K562 (cell line): ENCODE measurements at regions not wholly inside any gene's neighbourhood (a gene's known extent, or its start where the extent isn't known, plus 50 kb on each side); places are given as distances from the start of the nearest gene placed in this dataset.

Source experiments
- ATAC-seq: fragments of 200-7000 bp; cut with Tn5 transposase; 3 replicates; pipeline ENCODE4 v1.9.1; 2020; ENCODE audit warnings: moderate library complexity
- BruUV-seq: library from RNA; stranded (reverse); fragments of 400-500 nt; replicated peaks from 2 replicates; lab custom pipeline; 2021; lab: Mats Ljungman, UMichigan
- CTCF ChIA-PET: fragments of 300-600 bp; formaldehyde crosslinking; extraction: SDS; loops from one replicate; lab custom pipeline; 2021; ENCODE audit warnings: low intra/inter-chr PET ratio; lab: Yijun Ruan, JAX
- POLR2A ChIA-PET: fragments of 300-600, 350-650 bp; sonication (Branson Sonifier 250); formaldehyde crosslinking; extraction: SDS; loops from one replicate; lab custom pipeline; 2021; ENCODE audit warnings: antibody characterized with exemption, inconsistent platforms; lab: Yijun Ruan, JAX
- DNase-seq, 4 experiments: peaks; one replicate each; pipeline versions ENCODE4 v3.0.0 to v3.0.0-alpha.2; 2011 to 2018; ENCODE audit warnings: low spot score in 3 of 4, mixed read lengths in 3 of 4; ENCODE audit errors: extremely low read depth in 1 of 4
- FAIRE-seq: peaks from 2 replicates; lab custom pipeline; 2011; peaks lifted over from hg19 to GRCh38; lab: Jason Lieb, UNC
- H2AFZ ChIP-seq: 2 replicates; pipeline ENCODE4 v1.6.0; 2011; ENCODE audit warnings: low read depth, low read length, control low read depth, inconsistent platforms
- H3K27ac ChIP-seq: fragments of 200-600 bp; 3 replicates; pipeline ENCODE4 v1.8.0; 2011; ENCODE audit warnings: low read depth, mild to moderate bottlenecking, control low read depth, inconsistent platforms, low read length, moderate library complexity, mixed read lengths; ENCODE audit errors: extremely low read depth
- H3K27me3 ChIP-seq, 2 experiments: fragments of 300-600 bp in 1 of 2; 2 replicates in 1 of 2; 3 replicates in 1 of 2; pipeline versions ENCODE4 v1.6.0 to v1.8.0; 2011; ENCODE audit warnings: inconsistent platforms in 2 of 2, low read length in 2 of 2, mild to moderate bottlenecking in 1 of 2, mixed read lengths in 1 of 2, moderate library complexity in 1 of 2; ENCODE audit not compliant: control insufficient read depth in 2 of 2, insufficient read depth in 2 of 2
- H3K36me3 ChIP-seq: fragments of 300-600 bp; 3 replicates; pipeline ENCODE4 v1.8.0; 2011; ENCODE audit warnings: mild to moderate bottlenecking, low read length, inconsistent platforms; ENCODE audit not compliant: control insufficient read depth, insufficient read depth
- H3K4me1 ChIP-seq, 2 experiments: fragments of 200-600 bp in 1 of 2; replicated peaks in 1 of 2; 2 replicates in 1 of 2; 3 replicates in 1 of 2; pipeline versions ENCODE4 v1.5.1 to v1.8.0; 2011; ENCODE audit warnings: inconsistent platforms in 2 of 2, low read length in 2 of 2, mild to moderate bottlenecking in 1 of 2, mixed read lengths in 1 of 2, moderate library complexity in 1 of 2; ENCODE audit not compliant: control insufficient read depth in 2 of 2, insufficient read depth in 2 of 2
- H3K4me2 ChIP-seq: 2 replicates; pipeline ENCODE4 v1.6.1; 2011; ENCODE audit warnings: low read length, control low read depth, inconsistent platforms, mixed read lengths; ENCODE audit not compliant: insufficient read depth
- H3K4me3 ChIP-seq: fragments of 200-600 bp; sonication (generic), shearing (Covaris generic); 2 replicates; pipeline ENCODE4 v1.5.1; 2016; ENCODE audit warnings: control low read depth, inconsistent platforms
- H3K79me2 ChIP-seq: fragments of 200-600 bp; 3 replicates; pipeline ENCODE4 v1.8.0; 2011; ENCODE audit warnings: low read length, inconsistent platforms; ENCODE audit not compliant: control insufficient read depth, insufficient read depth
- H3K9ac ChIP-seq, 2 experiments: 2 replicates each; pipeline versions ENCODE4 v1.6.0 to v1.6.1; 2011; ENCODE audit warnings: low read depth in 2 of 2, low read length in 2 of 2, control low read depth in 1 of 2, inconsistent platforms in 1 of 2, mild to moderate bottlenecking in 1 of 2, mixed read lengths in 1 of 2; ENCODE audit not compliant: insufficient read depth in 1 of 2
- H3K9me1 ChIP-seq: one replicate; pipeline ENCODE4 v1.6.0; 2011; ENCODE audit warnings: inconsistent platforms, mild to moderate bottlenecking, low read length, moderate library complexity; ENCODE audit not compliant: control insufficient read depth, insufficient read depth
- H3K9me3 ChIP-seq: replicated peaks from 2 replicates; pipeline ENCODE4 v1.5.1; 2011; ENCODE audit warnings: low read depth, low read length, inconsistent platforms; ENCODE audit not compliant: control insufficient read depth, insufficient read depth
- H4K20me1 ChIP-seq: replicated peaks from 2 replicates; pipeline ENCODE4 v1.6.1; 2011; ENCODE audit warnings: low read length, inconsistent platforms, mixed read lengths; ENCODE audit not compliant: control insufficient read depth, insufficient read depth
- KDM4B ChIP-seq, 2 experiments: fragments of 450-650 bp in 1 of 2; sonication (generic) in 1 of 2; IDR thresholded peaks; 2 replicates each; pipeline ENCODE4 v1.6.1; 2016 to 2017; ENCODE audit warnings: borderline replicate concordance in 2 of 2, antibody characterized with exemption in 1 of 2, low read depth in 1 of 2, mild to moderate bottlenecking in 1 of 2
- whole genome bisulfite sequencing: fragments of 100-300 bp; shearing (Covaris generic); methylation state at CpG from one replicate; pipeline ENCODE4 v1.1.6; 2016; ENCODE audit warnings: low coverage, mixed read lengths; ENCODE audit not compliant: insufficient coverage; ENCODE audit errors: missing lambda C conversion rate; 5-methylcytosine and 5-hydroxymethylcytosine counted together
- in situ Hi-C: fragments of 300-500 bp; cut with MboI; formaldehyde crosslinking; loops from 4 replicates; pipeline ENCODE4 v1.15.0; 2018; ENCODE audit warnings: inconsistent platforms, mixed read lengths
- intact Hi-C: fragments of 100-400 bp; cut with micrococcal nuclease; formaldehyde crosslinking; loops from 2 replicates; pipeline ENCODE4 v1.14.2; 2022
- TF ChIP-seq, protein P1 (sequence below): sonication (generic); formaldehyde crosslinking; IDR thresholded peaks from 2 replicates; pipeline ENCODE4 v1.8.0; 2022; ENCODE audit warnings: mild to moderate bottlenecking, missing genetic modification reagents
- TF ChIP-seq, protein P2 (sequence below): fragments of 250-450 bp; sonication (Bioruptor Pico); IDR thresholded peaks from 2 replicates; pipeline ENCODE4 v1.4.0; 2020

GRCh38 chr6:168928012-168928411, 325.6 kb downstream of the THBS2 start:
- ATAC-seq = no peak
- no peak for FAIRE-seq
- in situ Hi-C loops = no loop called here

DNA sequence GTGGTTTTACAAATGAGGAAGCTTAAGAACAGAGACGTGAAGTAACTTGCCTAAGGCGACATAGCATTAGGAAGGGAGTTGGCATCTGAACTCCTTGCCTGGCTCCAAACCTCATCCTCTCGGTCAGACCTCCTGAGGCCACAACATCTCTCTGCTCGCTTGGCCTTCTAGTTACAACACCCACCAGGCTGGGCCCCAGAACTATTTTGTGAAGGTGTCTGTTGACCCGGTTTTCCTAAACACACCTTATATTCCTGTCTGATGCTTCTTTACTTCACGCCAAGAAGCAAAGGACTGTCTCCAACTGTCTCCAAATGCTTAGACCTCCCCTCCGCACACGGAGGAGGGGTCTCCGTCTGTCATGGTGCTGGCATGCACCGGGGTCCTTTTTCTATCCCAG, 326.6 kb downstream of the THBS2 start:
- no peak for FAIRE-seq
- no peak overlapping the region for H3K4me3 ChIP-seq
- H2AFZ ChIP-seq = no peak overlapping the region
- H3K79me2 ChIP-seq = no peaks in the 10 kb centered on the region
- intact Hi-C loops = no loop called here
- no peaks in the 10 kb centered on the region for H3K4me1 ChIP-seq
- H3K27ac ChIP-seq = no peak overlapping the region
- ATAC-seq = no peak
- in situ Hi-C loops = no loop called here
- H3K9me1 ChIP-seq = no peaks in the 10 kb centered on the region
- WGBS = under 1% methylated on average over 10 of the region's 10 CpGs
- CTCF ChIA-PET = no interaction called here
- no peak overlapping the region for H3K4me2 ChIP-seq
- no peaks in the 10 kb centered on the region for H4K20me1 ChIP-seq
- BruUV-seq = no TSS peak
- H3K9me3 ChIP-seq = no peaks in the 10 kb centered on the region
- DNase-seq = no peak
- POLR2A ChIA-PET = no interaction called here
- H3K36me3 ChIP-seq = no peaks in the 10 kb centered on the region
- H3K9ac ChIP-seq = no peak overlapping the region
- H3K27me3 ChIP-seq = peaks cover 17 to 44% of the 10 kb centered on the region in 2 experiments; a peak in 4 of 5 replicates
- TF ChIP-seq, protein P1, sequence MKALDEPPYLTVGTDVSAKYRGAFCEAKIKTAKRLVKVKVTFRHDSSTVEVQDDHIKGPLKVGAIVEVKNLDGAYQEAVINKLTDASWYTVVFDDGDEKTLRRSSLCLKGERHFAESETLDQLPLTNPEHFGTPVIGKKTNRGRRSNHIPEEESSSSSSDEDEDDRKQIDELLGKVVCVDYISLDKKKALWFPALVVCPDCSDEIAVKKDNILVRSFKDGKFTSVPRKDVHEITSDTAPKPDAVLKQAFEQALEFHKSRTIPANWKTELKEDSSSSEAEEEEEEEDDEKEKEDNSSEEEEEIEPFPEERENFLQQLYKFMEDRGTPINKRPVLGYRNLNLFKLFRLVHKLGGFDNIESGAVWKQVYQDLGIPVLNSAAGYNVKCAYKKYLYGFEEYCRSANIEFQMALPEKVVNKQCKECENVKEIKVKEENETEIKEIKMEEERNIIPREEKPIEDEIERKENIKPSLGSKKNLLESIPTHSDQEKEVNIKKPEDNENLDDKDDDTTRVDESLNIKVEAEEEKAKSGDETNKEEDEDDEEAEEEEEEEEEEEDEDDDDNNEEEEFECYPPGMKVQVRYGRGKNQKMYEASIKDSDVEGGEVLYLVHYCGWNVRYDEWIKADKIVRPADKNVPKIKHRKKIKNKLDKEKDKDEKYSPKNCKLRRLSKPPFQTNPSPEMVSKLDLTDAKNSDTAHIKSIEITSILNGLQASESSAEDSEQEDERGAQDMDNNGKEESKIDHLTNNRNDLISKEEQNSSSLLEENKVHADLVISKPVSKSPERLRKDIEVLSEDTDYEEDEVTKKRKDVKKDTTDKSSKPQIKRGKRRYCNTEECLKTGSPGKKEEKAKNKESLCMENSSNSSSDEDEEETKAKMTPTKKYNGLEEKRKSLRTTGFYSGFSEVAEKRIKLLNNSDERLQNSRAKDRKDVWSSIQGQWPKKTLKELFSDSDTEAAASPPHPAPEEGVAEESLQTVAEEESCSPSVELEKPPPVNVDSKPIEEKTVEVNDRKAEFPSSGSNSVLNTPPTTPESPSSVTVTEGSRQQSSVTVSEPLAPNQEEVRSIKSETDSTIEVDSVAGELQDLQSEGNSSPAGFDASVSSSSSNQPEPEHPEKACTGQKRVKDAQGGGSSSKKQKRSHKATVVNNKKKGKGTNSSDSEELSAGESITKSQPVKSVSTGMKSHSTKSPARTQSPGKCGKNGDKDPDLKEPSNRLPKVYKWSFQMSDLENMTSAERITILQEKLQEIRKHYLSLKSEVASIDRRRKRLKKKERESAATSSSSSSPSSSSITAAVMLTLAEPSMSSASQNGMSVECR (CRISPR knock-in tag) = no peak
- TF ChIP-seq, protein P2, sequence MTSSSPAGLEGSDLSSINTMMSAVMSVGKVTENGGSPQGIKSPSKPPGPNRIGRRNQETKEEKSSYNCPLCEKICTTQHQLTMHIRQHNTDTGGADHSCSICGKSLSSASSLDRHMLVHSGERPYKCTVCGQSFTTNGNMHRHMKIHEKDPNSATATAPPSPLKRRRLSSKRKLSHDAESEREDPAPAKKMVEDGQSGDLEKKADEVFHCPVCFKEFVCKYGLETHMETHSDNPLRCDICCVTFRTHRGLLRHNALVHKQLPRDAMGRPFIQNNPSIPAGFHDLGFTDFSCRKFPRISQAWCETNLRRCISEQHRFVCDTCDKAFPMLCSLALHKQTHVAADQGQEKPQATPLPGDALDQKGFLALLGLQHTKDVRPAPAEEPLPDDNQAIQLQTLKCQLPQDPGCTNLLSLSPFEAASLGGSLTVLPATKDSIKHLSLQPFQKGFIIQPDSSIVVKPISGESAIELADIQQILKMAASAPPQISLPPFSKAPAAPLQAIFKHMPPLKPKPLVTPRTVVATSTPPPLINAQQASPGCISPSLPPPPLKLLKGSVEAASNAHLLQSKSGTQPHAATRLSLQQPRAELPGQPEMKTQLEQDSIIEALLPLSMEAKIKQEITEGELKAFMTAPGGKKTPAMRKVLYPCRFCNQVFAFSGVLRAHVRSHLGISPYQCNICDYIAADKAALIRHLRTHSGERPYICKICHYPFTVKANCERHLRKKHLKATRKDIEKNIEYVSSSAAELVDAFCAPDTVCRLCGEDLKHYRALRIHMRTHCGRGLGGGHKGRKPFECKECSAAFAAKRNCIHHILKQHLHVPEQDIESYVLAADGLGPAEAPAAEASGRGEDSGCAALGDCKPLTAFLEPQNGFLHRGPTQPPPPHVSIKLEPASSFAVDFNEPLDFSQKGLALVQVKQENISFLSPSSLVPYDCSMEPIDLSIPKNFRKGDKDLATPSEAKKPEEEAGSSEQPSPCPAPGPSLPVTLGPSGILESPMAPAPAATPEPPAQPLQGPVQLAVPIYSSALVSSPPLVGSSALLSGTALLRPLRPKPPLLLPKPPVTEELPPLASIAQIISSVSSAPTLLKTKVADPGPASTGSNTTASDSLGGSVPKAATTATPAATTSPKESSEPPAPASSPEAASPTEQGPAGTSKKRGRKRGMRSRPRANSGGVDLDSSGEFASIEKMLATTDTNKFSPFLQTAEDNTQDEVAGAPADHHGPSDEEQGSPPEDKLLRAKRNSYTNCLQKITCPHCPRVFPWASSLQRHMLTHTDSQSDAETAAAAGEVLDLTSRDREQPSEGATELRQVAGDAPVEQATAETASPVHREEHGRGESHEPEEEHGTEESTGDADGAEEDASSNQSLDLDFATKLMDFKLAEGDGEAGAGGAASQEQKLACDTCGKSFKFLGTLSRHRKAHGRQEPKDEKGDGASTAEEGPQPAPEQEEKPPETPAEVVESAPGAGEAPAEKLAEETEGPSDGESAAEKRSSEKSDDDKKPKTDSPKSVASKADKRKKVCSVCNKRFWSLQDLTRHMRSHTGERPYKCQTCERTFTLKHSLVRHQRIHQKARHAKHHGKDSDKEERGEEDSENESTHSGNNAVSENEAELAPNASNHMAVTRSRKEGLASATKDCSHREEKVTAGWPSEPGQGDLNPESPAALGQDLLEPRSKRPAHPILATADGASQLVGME = no peak

More at GRCh38 chr6:168928012-168928411, 325.6 kb downstream of the THBS2 start:
- Histone ChIP-seq H3K79me2 (no peaks in the 10 kb centered on the region), H4K20me1 (no peaks in the 10 kb centered on the region), H3K4me2 (no peak overlapping the region), H3K9me3 (no peaks in the 10 kb centered on the region), H3K36me3 (no peaks in the 10 kb centered on the region), H3K27me3 (peaks cover 13 to 37% of the 10 kb centered on the region in 2 experiments; a peak in 4 of 5 replicates), H2AFZ (no peak overlapping the region), H3K27ac (no peak overlapping the region), H3K4me1 (no peaks in the 10 kb centered on the region), H3K9ac (no peak overlapping the region), H3K9me1 (no peaks in the 10 kb centered on the region), H3K4me3 (no peak overlapping the region)
- CTCF ChIA-PET = no interaction called here
- intact Hi-C loops = no loop called here
- DNase-seq = no peak
- no peak for TF ChIP-seq KDM4B (IDR thresholded peaks at IDR 0.05; ENCODE audit: borderline replicate concordance in 2 of 2, low read depth in 1 of 2)
- BruUV-seq = no TSS peak
- 2% methylated on average over 10 of the region's 10 CpGs for WGBS
- POLR2A ChIA-PET = no interaction called here
